GM06990 (cell line): ENCODE measurements at regions not wholly inside any gene's neighbourhood (a gene's known extent, or its start where the extent isn't known, plus 50 kb on each side); places are given as distances from the start of the nearest gene placed in this dataset.
"Not testable (repeated sequence)": the region's sequence is repeated elsewhere in the genome, so short reads cannot be mapped to it uniquely, and the experiment has no call there.

Experiments used
- DNase-seq: peaks from one replicate; pipeline ENCODE4 v3.0.0-alpha.2; 2011; ENCODE audit not compliant: insufficient read length; ENCODE audit errors: extremely low read depth
- H3K27me3 ChIP-seq: replicated peaks from 2 replicates; pipeline ENCODE4 v1.6.0; 2011; ENCODE audit warnings: low read length; ENCODE audit not compliant: control insufficient read depth, insufficient read depth
- H3K36me3 ChIP-seq: 2 replicates; pipeline ENCODE4 v1.5.1; 2011; ENCODE audit warnings: low read length; ENCODE audit not compliant: control insufficient read depth, insufficient read depth
- H3K4me3 ChIP-seq: replicated peaks from 2 replicates; pipeline ENCODE4 v1.5.1; 2011; ENCODE audit warnings: low read depth, mild to moderate bottlenecking, control low read depth, low read length
- TF ChIP-seq, protein P1 (sequence below): IDR thresholded peaks from 2 replicates; pipeline ENCODE4 v1.5.1; 2011; ENCODE audit warnings: low read length, control low read depth, mild to moderate bottlenecking, inconsistent platforms; ENCODE audit not compliant: insufficient read depth, poor library complexity, severe bottlenecking

DNA sequence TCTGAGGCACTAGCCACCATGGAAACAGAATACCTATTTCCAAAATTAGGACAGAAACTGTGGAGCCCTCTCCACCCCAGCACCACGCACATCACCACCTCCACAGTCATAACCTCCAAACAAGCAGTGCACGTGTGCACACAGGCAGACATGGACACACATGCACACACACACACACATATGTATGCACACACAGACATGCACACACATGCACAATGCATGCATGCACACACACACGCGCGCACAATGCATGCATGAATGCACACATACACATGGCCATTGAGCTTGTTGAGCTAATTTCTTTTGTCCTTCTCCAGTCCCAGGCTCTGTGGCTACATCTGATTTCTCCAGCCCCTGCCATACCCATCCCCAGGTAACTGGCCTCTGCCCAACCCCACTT lies 161.6 kb upstream of the EPB41L3 start:
- no peak overlapping the region for H3K4me3 ChIP-seq
- no peak for DNase-seq
- TF ChIP-seq, protein P1, sequence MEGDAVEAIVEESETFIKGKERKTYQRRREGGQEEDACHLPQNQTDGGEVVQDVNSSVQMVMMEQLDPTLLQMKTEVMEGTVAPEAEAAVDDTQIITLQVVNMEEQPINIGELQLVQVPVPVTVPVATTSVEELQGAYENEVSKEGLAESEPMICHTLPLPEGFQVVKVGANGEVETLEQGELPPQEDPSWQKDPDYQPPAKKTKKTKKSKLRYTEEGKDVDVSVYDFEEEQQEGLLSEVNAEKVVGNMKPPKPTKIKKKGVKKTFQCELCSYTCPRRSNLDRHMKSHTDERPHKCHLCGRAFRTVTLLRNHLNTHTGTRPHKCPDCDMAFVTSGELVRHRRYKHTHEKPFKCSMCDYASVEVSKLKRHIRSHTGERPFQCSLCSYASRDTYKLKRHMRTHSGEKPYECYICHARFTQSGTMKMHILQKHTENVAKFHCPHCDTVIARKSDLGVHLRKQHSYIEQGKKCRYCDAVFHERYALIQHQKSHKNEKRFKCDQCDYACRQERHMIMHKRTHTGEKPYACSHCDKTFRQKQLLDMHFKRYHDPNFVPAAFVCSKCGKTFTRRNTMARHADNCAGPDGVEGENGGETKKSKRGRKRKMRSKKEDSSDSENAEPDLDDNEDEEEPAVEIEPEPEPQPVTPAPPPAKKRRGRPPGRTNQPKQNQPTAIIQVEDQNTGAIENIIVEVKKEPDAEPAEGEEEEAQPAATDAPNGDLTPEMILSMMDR = no peak
- no peaks in the 10 kb centered on the region for H3K36me3 ChIP-seq
- H3K27me3 ChIP-seq = no peaks in the 10 kb centered on the region

- Histone ChIP-seq H3K27me3 (no peaks in the 10 kb centered on the region), H3K4me3 (no peak overlapping the region), H3K36me3 (no peaks in the 10 kb centered on the region)
- no peak for DNase-seq
- TF ChIP-seq, protein P1 = no peak
Observed at GRCh38 chr18:5704847-5705246, 161.1 kb upstream of the EPB41L3 start.

DNA sequence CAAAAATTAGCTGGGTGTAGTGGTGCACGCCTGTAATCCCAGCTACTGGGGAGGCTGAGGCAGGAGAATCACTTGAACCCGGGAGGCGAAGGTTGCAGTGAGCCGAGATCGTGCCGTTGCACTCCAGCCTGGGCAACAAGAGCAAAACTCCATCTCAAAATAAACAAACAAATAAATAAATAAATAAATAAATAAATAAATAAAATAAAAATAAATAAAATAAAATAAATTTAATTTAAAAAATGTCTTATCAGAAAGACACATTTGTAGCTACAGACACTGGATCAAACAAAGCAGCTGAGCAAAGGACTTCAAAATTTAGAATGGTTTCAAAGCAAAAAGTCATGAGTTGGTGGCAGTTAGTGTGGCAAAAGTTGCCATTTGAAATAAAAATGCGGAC lies 158.2 kb upstream of the EPB41L3 start:
- H3K36me3 ChIP-seq, H3K4me3 ChIP-seq, H3K27me3 ChIP-seq, DNase-seq: not testable (repeated sequence)

DNA sequence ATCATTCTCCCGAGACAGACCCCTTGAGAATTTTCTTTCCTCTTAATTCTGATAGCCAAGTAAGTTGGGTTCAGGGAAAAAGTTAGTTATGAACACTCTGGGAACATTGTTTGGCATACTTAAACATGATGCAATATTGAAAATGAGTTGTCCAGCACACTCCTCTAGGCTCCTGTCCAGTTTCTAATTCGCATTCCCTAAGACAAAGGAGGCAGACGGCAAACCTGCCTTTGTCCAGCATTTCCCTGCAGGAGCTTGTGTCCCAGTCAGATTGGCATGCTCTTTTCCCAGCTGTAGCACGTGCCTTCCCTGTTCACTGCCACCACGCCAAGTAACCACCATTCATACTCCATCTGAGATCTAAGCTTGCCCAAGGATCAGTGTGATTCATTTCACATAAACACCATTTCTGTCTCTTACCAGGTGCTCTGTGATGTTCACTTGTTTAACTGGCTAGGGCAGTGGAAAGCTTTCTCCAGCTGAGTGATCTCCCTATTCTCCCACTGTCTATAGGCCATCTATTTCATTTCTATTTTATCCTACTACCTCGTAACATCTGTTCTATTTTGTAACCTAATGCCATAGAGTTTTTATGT lies 150.0 kb upstream of the EPB41L3 start:
- H3K4me3 ChIP-seq = no peak overlapping the region
- no peak for DNase-seq
- no peaks in the 10 kb centered on the region for H3K36me3 ChIP-seq
- TF ChIP-seq, protein P1 = no peak
- no peaks in the 10 kb centered on the region for H3K27me3 ChIP-seq

GRCh38 chr18:5678779-5679406 lies 135.1 kb upstream of the EPB41L3 start:
- H3K27me3 ChIP-seq = no peaks in the 10 kb centered on the region; the same call in 1 of the 2 replicates
- DNase-seq = no peak
- H3K36me3 ChIP-seq = no peaks in the 10 kb centered on the region
- H3K4me3 ChIP-seq = no peak overlapping the region
- TF ChIP-seq, protein P1 = no peak

GRCh38 chr18:5678278-5678677 lies 134.5 kb upstream of the EPB41L3 start:
- Histone ChIP-seq H3K4me3 (no peak overlapping the region), H3K27me3 (no peaks in the 10 kb centered on the region; the same call in 1 of the 2 replicates), H3K36me3 (no peaks in the 10 kb centered on the region)
- no peak for DNase-seq
- TF ChIP-seq, protein P1 = no peak
